ENCODE measurements at regions not wholly inside any gene's neighbourhood (a gene's known extent, or its start where the extent isn't known, plus 50 kb on each side); places are given as distances from the start of the nearest gene placed in this dataset.

GRCh38 chr15:98358971-98359370 is 289.4 kb upstream of the IGF1R start:
- no peaks in the 10 kb centered on the region for H3K9me3 ChIP-seq (ENCODE audit: low read length)
- intact Hi-C loops (cut with micrococcal nuclease): no loop called here
- H3K79me2 ChIP-seq (ENCODE audit: low read length): no peaks in the 10 kb centered on the region
- H2AFZ ChIP-seq (ENCODE audit: low read length): no peak overlapping the region
- no peaks in the 10 kb centered on the region for H3K4me1 ChIP-seq (ENCODE audit: insufficient read depth, low read length)
- no peaks in the 10 kb centered on the region for H3F3A ChIP-seq (ENCODE audit: low read length, unreplicated experiment)
- no peak overlapping the region for H3K9ac ChIP-seq (ENCODE audit: low read length)
- BruUV-seq (replicated peaks): no TSS peak
- no peak for TF ChIP-seq CTCF (conservative IDR thresholded peaks at IDR 0.05; ENCODE audit: low read depth, low read length)
- no peak for TF ChIP-seq EZH2 (IDR thresholded peaks at IDR 0.05; ENCODE audit: low read length, unreplicated experiment)
- TF ChIP-seq EZH2phosphoT487 (IDR thresholded peaks at IDR 0.05; ENCODE audit: borderline replicate concordance, low read length): no peak
- H3K27me3 ChIP-seq (ENCODE audit: low read length): peaks cover 8% of the 10 kb centered on the region; the same call in 1 of the 2 replicates
- H3K36me3 ChIP-seq (ENCODE audit: low read depth, low read length): no peaks in the 10 kb centered on the region
- POLR2A ChIA-PET (ENCODE audit: unreplicated experiment): no interaction called here
- H3K27ac ChIP-seq (ENCODE audit: low read length): no peak overlapping the region
- H3K4me2 ChIP-seq (ENCODE audit: low read length): no peak overlapping the region
- no peaks in the 10 kb centered on the region for H3K9me2 ChIP-seq (replicated peaks; ENCODE audit: low read length)
- no peaks in the 10 kb centered on the region for H4K20me1 ChIP-seq (ENCODE audit: low read length)
- no peak for DNase-seq
- no peak for ATAC-seq
- H3K4me3 ChIP-seq (ENCODE audit: low read length): no peak overlapping the region
- CTCF ChIA-PET: no interaction called here

- Histone ChIP-seq H3K9ac (ENCODE audit: low read length) (no peak overlapping the region), H3K4me3 (ENCODE audit: low read length) (no peak overlapping the region), H3K79me2 (ENCODE audit: low read length) (no peaks in the 10 kb centered on the region), H3K4me2 (ENCODE audit: low read length) (no peak overlapping the region), H3F3A (ENCODE audit: low read length, unreplicated experiment) (no peaks in the 10 kb centered on the region), H3K36me3 (ENCODE audit: low read depth, low read length) (no peaks in the 10 kb centered on the region), H3K27me3 (ENCODE audit: low read length) (peaks cover 4% of the 10 kb centered on the region; the same call in 1 of the 2 replicates), H3K4me1 (ENCODE audit: insufficient read depth, low read length) (no peaks in the 10 kb centered on the region), H4K20me1 (ENCODE audit: low read length) (no peaks in the 10 kb centered on the region), H2AFZ (ENCODE audit: low read length) (no peak overlapping the region), H3K9me3 (ENCODE audit: low read length) (no peaks in the 10 kb centered on the region), H3K9me2 (replicated peaks; ENCODE audit: low read length) (no peaks in the 10 kb centered on the region), H3K27ac (ENCODE audit: low read length) (no peak overlapping the region)
- BruUV-seq (replicated peaks): no TSS peak
- ChIA-PET CTCF (no interaction called here), POLR2A (ENCODE audit: unreplicated experiment) (no interaction called here)
- no peak for DNase-seq
- TF ChIP-seq EZH2 (IDR thresholded peaks at IDR 0.05; ENCODE audit: low read length, unreplicated experiment): no peak
- TF ChIP-seq EZH2phosphoT487 (IDR thresholded peaks at IDR 0.05; ENCODE audit: borderline replicate concordance, low read length): no peak
- TF ChIP-seq CTCF (conservative IDR thresholded peaks at IDR 0.05; ENCODE audit: low read depth, low read length): no peak
- no peak for ATAC-seq
- intact Hi-C loops (cut with micrococcal nuclease): no loop called here
These were observed 284.9 kb upstream of the IGF1R start for GRCh38 chr15:98363416-98363815.

GRCh38 chr15:98363955-98364354 is 284.4 kb upstream of the IGF1R start:
- Histone ChIP-seq H3F3A (ENCODE audit: low read length, unreplicated experiment) (no peaks in the 10 kb centered on the region), H3K4me1 (ENCODE audit: insufficient read depth, low read length) (no peaks in the 10 kb centered on the region), H4K20me1 (ENCODE audit: low read length) (no peaks in the 10 kb centered on the region), H3K9ac (ENCODE audit: low read length) (no peak overlapping the region), H3K9me3 (ENCODE audit: low read length) (no peaks in the 10 kb centered on the region), H3K4me3 (ENCODE audit: low read length) (no peak overlapping the region), H3K79me2 (ENCODE audit: low read length) (no peaks in the 10 kb centered on the region), H3K27me3 (ENCODE audit: low read length) (peaks cover 4% of the 10 kb centered on the region; the same call in 1 of the 2 replicates), H3K36me3 (ENCODE audit: low read depth, low read length) (no peaks in the 10 kb centered on the region), H3K9me2 (replicated peaks; ENCODE audit: low read length) (no peaks in the 10 kb centered on the region), H3K4me2 (ENCODE audit: low read length) (no peak overlapping the region), H3K27ac (ENCODE audit: low read length) (no peak overlapping the region), H2AFZ (ENCODE audit: low read length) (no peak overlapping the region)
- DNase-seq (no peak), ATAC-seq (no peak)
- no peak for TF ChIP-seq EZH2phosphoT487 (IDR thresholded peaks at IDR 0.05; ENCODE audit: borderline replicate concordance, low read length)
- no peak for TF ChIP-seq EZH2 (IDR thresholded peaks at IDR 0.05; ENCODE audit: low read length, unreplicated experiment)
- no peak for TF ChIP-seq CTCF (conservative IDR thresholded peaks at IDR 0.05; ENCODE audit: low read depth, low read length)
- intact Hi-C loops (cut with micrococcal nuclease): no loop called here
- ChIA-PET POLR2A (ENCODE audit: unreplicated experiment) (no interaction called here), CTCF (no interaction called here)
- no TSS peak for BruUV-seq (replicated peaks)
